ENCODE measurements at regions not wholly inside any gene's neighbourhood (a gene's known extent, or its start where the extent isn't known, plus 50 kb on each side); places are given as distances from the start of the nearest gene placed in this dataset.

DNA sequence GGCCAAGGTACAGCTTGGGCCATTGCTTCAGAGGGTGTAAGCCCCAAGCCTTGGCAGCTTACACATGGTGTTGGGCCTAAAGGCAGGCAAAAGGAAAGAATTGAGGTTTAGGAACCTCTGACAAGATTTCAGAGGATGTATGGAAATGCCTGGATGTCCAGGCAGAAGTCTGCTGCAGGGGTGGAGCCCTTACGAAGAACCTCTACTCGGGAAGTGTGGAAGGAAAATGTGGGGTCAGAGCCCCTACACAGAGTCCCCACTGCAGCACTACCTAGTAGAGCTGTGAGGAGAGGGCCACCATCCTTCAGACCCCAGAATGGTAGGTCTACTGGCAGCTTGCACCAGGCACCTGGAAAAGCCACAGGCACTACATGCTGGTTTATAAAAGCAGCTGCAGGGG, 124.2 kb downstream of the RPIA start:
- TF ChIP-seq, protein P1, sequence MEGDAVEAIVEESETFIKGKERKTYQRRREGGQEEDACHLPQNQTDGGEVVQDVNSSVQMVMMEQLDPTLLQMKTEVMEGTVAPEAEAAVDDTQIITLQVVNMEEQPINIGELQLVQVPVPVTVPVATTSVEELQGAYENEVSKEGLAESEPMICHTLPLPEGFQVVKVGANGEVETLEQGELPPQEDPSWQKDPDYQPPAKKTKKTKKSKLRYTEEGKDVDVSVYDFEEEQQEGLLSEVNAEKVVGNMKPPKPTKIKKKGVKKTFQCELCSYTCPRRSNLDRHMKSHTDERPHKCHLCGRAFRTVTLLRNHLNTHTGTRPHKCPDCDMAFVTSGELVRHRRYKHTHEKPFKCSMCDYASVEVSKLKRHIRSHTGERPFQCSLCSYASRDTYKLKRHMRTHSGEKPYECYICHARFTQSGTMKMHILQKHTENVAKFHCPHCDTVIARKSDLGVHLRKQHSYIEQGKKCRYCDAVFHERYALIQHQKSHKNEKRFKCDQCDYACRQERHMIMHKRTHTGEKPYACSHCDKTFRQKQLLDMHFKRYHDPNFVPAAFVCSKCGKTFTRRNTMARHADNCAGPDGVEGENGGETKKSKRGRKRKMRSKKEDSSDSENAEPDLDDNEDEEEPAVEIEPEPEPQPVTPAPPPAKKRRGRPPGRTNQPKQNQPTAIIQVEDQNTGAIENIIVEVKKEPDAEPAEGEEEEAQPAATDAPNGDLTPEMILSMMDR (IDR thresholded peaks at IDR 0.05): no peak
- no peak for TF ChIP-seq POLR2A (IDR thresholded peaks at IDR 0.05)
